Caco-2 (cell line): ENCODE measurements at regions not wholly inside any gene's neighbourhood (a gene's known extent, or its start where the extent isn't known, plus 50 kb on each side); places are given as distances from the start of the nearest gene placed in this dataset.

Experiments
- BruUV-seq: library from RNA; stranded (reverse); fragments of 400-500 nt; replicated peaks from 2 replicates; lab custom pipeline; 2021; lab: Mats Ljungman, UMichigan
- CTCF ChIA-PET: fragments of 300-600 bp; sonication (Branson Sonifier 250); formaldehyde crosslinking; loops from one replicate; lab custom pipeline; 2022; ENCODE audit warnings: antibody characterized with exemption; lab: Charles Lee
- POLR2A ChIA-PET: fragments of 300-600 bp; sonication (Branson Sonifier 250); formaldehyde crosslinking; loops from one replicate; lab custom pipeline; 2022; ENCODE audit warnings: antibody characterized with exemption; lab: Charles Lee
- DNase-seq, 2 experiments: peaks; one replicate each; pipeline versions ENCODE4 v3.0.0 to v3.0.0-alpha.2; 2020 to 2022
- H3K27me3 ChIP-seq: replicated peaks from 2 replicates; pipeline ENCODE4 v1.6.0; 2011; ENCODE audit warnings: low read length; ENCODE audit not compliant: control insufficient read depth, insufficient read depth
- H3K36me3 ChIP-seq: 2 replicates; pipeline ENCODE4 v1.5.1; 2011; ENCODE audit warnings: low read length; ENCODE audit not compliant: control insufficient read depth, insufficient read depth
- H3K4me1 ChIP-seq: fragments of 250-450 bp; sonication (Bioruptor Pico); 2 replicates; pipeline ENCODE4 v1.5.1; 2020; ENCODE audit warnings: mild to moderate bottlenecking
- H3K4me3 ChIP-seq: 2 replicates; pipeline ENCODE4 v1.5.1; 2011; ENCODE audit warnings: low read depth, mild to moderate bottlenecking, control low read depth, low read length
- H3K9me3 ChIP-seq: fragments of 250-450 bp; sonication (Bioruptor Pico); 2 replicates; pipeline ENCODE4 v1.5.1; 2020; ENCODE audit warnings: mild to moderate bottlenecking, moderate library complexity
- H3K27ac Mint-ChIP-seq: one replicate; pipeline ENCODE4 v1.8.0; 2022; ENCODE audit warnings: mixed read lengths; ENCODE audit not compliant: unreplicated experiment
- H3K27me3 Mint-ChIP-seq: one replicate; pipeline ENCODE4 v1.8.0; 2022; ENCODE audit warnings: mixed read lengths; ENCODE audit not compliant: insufficient read depth, unreplicated experiment
- H3K36me3 Mint-ChIP-seq: one replicate; pipeline ENCODE4 v1.8.0; 2022; ENCODE audit warnings: mild to moderate bottlenecking, mixed read lengths; ENCODE audit not compliant: insufficient read depth, unreplicated experiment
- H3K4me1 Mint-ChIP-seq: one replicate; pipeline ENCODE4 v1.8.0; 2022; ENCODE audit warnings: low read depth, mixed read lengths; ENCODE audit not compliant: unreplicated experiment
- H3K4me3 Mint-ChIP-seq: one replicate; pipeline ENCODE4 v1.8.0; 2022; ENCODE audit warnings: mild to moderate bottlenecking, moderate library complexity, mixed read lengths; ENCODE audit not compliant: unreplicated experiment
- H3K9me3 Mint-ChIP-seq: one replicate; pipeline ENCODE4 v1.8.0; 2022; ENCODE audit warnings: mixed read lengths; ENCODE audit not compliant: unreplicated experiment
- intact Hi-C: fragments of 100-400 bp; cut with micrococcal nuclease; formaldehyde crosslinking; loops from one replicate; pipeline ENCODE4 v1.10.0; 2022; ENCODE audit not compliant: unreplicated experiment
- TF ChIP-seq, protein P1 (sequence below), 2 experiments: fragments of 200-600 bp in 1 of 2; IDR thresholded peaks; 1 replicate in 1 of 2; 2 replicates in 1 of 2; pipeline versions ENCODE4 v1.5.1 to v1.8.0; 2011 to 2022; ENCODE audit warnings: antibody characterized with exemption in 1 of 2, control low read depth in 1 of 2, inconsistent platforms in 1 of 2, low read depth in 1 of 2, low read length in 1 of 2, mild to moderate bottlenecking in 1 of 2, moderate library complexity in 1 of 2; ENCODE audit not compliant: insufficient read depth in 1 of 2, severe bottlenecking in 1 of 2, unreplicated experiment in 1 of 2

DNA sequence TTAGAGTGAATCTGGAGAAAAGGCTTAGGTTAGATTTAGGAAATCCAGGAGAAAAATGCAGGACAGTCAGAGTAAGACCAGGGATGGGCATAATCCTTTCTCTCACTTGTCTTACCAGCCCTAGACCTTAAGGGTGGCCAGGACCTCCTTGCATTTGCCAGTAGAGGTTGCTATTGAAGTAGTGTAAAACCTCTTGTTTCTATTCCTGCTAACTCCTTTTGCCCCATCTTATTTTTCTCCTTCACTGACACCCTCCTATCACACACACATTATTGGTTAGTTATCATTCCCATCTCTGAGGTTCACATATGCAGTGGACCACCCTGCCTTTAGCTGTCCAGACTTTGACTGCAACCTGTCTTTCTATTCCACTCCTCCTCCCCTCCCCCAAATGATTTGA is 75.0 kb upstream of the MACF1 start:
- no TSS peak for BruUV-seq
- TF ChIP-seq, protein P1, sequence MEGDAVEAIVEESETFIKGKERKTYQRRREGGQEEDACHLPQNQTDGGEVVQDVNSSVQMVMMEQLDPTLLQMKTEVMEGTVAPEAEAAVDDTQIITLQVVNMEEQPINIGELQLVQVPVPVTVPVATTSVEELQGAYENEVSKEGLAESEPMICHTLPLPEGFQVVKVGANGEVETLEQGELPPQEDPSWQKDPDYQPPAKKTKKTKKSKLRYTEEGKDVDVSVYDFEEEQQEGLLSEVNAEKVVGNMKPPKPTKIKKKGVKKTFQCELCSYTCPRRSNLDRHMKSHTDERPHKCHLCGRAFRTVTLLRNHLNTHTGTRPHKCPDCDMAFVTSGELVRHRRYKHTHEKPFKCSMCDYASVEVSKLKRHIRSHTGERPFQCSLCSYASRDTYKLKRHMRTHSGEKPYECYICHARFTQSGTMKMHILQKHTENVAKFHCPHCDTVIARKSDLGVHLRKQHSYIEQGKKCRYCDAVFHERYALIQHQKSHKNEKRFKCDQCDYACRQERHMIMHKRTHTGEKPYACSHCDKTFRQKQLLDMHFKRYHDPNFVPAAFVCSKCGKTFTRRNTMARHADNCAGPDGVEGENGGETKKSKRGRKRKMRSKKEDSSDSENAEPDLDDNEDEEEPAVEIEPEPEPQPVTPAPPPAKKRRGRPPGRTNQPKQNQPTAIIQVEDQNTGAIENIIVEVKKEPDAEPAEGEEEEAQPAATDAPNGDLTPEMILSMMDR (IDR thresholded peaks at IDR 0.05; ENCODE audit: insufficient read depth in 1 of 2, low read depth in 1 of 2, low read length in 1 of 2, severe bottlenecking in 1 of 2, unreplicated experiment in 1 of 2) = no peak
- Mint-ChIP-seq H3K4me3 (no peak overlapping the region), H3K9me3 (no peaks in the 10 kb centered on the region), H3K27ac (no peak overlapping the region), H3K27me3 (no peaks in the 10 kb centered on the region), H3K36me3 (no peaks in the 10 kb centered on the region), H3K4me1 (peaks cover 18% of the 10 kb centered on the region)
- DNase-seq = no peak
- POLR2A ChIA-PET = no interaction called here
- H3K4me1 ChIP-seq = peaks cover 21% of the 10 kb centered on the region
- CTCF ChIA-PET = no interaction called here
- intact Hi-C loops = loop anchor here (1.0 kb wide), 2 partner anchors 62 to 129 kb away; no protein-coding TSS in a partner anchor
- no peak overlapping the region for H3K4me3 ChIP-seq
- H3K27me3 ChIP-seq = no peaks in the 10 kb centered on the region
- H3K36me3 ChIP-seq = no peaks in the 10 kb centered on the region
- H3K9me3 ChIP-seq = no peaks in the 10 kb centered on the region

DNA sequence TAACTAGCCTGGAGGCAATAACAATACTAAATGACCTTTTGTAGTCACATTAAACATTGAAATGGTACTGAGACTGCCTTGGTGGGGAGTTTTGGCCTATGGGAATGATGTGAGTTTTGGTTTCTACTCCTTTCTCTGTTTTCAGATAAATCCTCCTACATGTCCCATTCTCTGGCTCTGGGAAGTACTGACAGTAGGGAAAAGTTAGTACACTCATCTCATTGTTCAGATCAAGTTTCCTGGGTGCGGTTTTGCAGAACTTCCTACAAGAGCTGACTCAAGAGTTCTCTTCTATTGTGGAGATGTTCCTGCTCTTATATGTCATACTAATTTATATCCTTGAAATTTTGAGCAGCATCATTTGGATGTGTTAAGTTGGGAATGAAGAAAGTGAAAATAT is 74.2 kb upstream of the MACF1 start:
- TF ChIP-seq, protein P1 (IDR thresholded peaks at IDR 0.05; ENCODE audit: insufficient read depth in 1 of 2, low read depth in 1 of 2, low read length in 1 of 2, severe bottlenecking in 1 of 2, unreplicated experiment in 1 of 2) = no peak
- peaks cover 18% of the 10 kb centered on the region for H3K4me1 Mint-ChIP-seq
- H3K27ac Mint-ChIP-seq = no peak overlapping the region
- intact Hi-C loops = no loop called here
- Histone ChIP-seq H3K9me3 (no peaks in the 10 kb centered on the region), H3K36me3 (no peaks in the 10 kb centered on the region), H3K4me1 (peaks cover 22% of the 10 kb centered on the region), H3K27me3 (no peaks in the 10 kb centered on the region), H3K4me3 (no peak overlapping the region)
- DNase-seq = no peak
- no peaks in the 10 kb centered on the region for H3K36me3 Mint-ChIP-seq
- no peaks in the 10 kb centered on the region for H3K9me3 Mint-ChIP-seq
- BruUV-seq = no TSS peak
- H3K4me3 Mint-ChIP-seq = no peak overlapping the region
- CTCF ChIA-PET = no interaction called here
- POLR2A ChIA-PET = no interaction called here
- H3K27me3 Mint-ChIP-seq = no peaks in the 10 kb centered on the region

DNA sequence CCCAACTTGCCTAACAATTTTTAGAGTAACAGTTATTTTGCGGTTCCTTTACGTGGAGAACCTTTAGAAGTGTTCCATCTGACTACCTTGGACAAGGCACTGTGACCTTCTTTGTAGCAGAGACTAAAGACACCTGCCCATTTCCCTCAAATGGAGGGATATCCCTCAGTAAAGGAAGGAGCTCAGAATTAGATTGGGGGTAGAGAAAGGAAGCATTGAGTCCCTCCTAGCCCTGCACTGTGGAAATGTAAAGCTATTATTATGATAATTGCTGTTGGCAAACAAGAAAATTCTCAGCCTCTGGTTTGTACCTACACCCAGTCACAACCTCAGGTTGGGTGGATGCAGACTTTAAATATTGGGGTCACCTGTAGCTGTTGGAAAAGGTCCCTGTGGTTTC is 72.6 kb upstream of the MACF1 start:
- ChIA-PET POLR2A (no interaction called here), CTCF (interaction anchor here (1.6 to 2.2 kb wide), 4 partner anchors 10 to 60 kb away, joined by 5 to 27 read pairs (median 10); no protein-coding TSS in a partner anchor)
- Histone ChIP-seq H3K9me3 (no peaks in the 10 kb centered on the region), H3K4me3 (no peak overlapping the region), H3K27me3 (no peaks in the 10 kb centered on the region), H3K36me3 (no peaks in the 10 kb centered on the region), H3K4me1 (peaks cover 22% of the 10 kb centered on the region)
- Mint-ChIP-seq H3K4me1 (peaks cover 18% of the 10 kb centered on the region), H3K4me3 (no peak overlapping the region), H3K27ac (peak overlapping the region; percentile 77), H3K9me3 (no peaks in the 10 kb centered on the region), H3K27me3 (no peaks in the 10 kb centered on the region), H3K36me3 (no peaks in the 10 kb centered on the region)
- no TSS peak for BruUV-seq
- TF ChIP-seq, protein P1 (IDR thresholded peaks at IDR 0.05; ENCODE audit: insufficient read depth in 1 of 2, low read depth in 1 of 2, low read length in 1 of 2, severe bottlenecking in 1 of 2, unreplicated experiment in 1 of 2) = no peak
- intact Hi-C loops = loop anchor here (2.0 kb wide), 1 partner anchor 29 kb away; no protein-coding TSS in a partner anchor
- DNase-seq = no peak
